ENCODE measurements at regions not wholly inside any gene's neighbourhood (a gene's known extent, or its start where the extent isn't known, plus 50 kb on each side); places are given as distances from the start of the nearest gene placed in this dataset.

- no peak for TF ChIP-seq RARB (CRISPR knock-in tag; IDR thresholded peaks at IDR 0.05)
- no peak for TF ChIP-seq CREB5 (CRISPR knock-in tag; IDR thresholded peaks at IDR 0.05; ENCODE audit: low read depth)
Measured at GRCh38 chr1:222392556-222392955, 155.3 kb downstream of the HHIPL2 start.

All from SK-N-SH treated with all-trans-retinoic acid at 6 μM for 48 hours (cell line).